NB4 (cell line): ENCODE measurements at regions not wholly inside any gene's neighbourhood (a gene's known extent, or its start where the extent isn't known, plus 50 kb on each side); places are given as distances from the start of the nearest gene placed in this dataset.

Source experiments
- CTCF ChIP-seq: IDR thresholded peaks from one replicate; pipeline ENCODE4 v1.5.1; 2012; ENCODE audit warnings: low read depth, low read length
- MAX ChIP-seq: IDR thresholded peaks from 2 replicates; pipeline ENCODE4 v1.6.1; 2011; ENCODE audit warnings: low read depth, low read length
- MYC ChIP-seq: IDR thresholded peaks from 2 replicates; pipeline ENCODE4 v1.6.1; 2011; ENCODE audit warnings: low read depth, low read length
- POLR2A ChIP-seq: IDR thresholded peaks from 2 replicates; pipeline ENCODE4 v1.6.1; 2011; ENCODE audit warnings: mild to moderate bottlenecking; ENCODE audit not compliant: insufficient read length; ENCODE audit errors: extremely low read depth

GRCh38 chrX:140433582-140433981, 71.3 kb downstream of the SOX3 start:
- TF ChIP-seq POLR2A (no peak), CTCF (no peak), MAX (no peak), MYC (no peak)
